ENCODE measurements at regions not wholly inside any gene's neighbourhood (a gene's known extent, or its start where the extent isn't known, plus 50 kb on each side); places are given as distances from the start of the nearest gene placed in this dataset.
"Not testable (repeated sequence)": the region's sequence is repeated elsewhere in the genome, so short reads cannot be mapped to it uniquely, and the experiment has no call there.

DNA sequence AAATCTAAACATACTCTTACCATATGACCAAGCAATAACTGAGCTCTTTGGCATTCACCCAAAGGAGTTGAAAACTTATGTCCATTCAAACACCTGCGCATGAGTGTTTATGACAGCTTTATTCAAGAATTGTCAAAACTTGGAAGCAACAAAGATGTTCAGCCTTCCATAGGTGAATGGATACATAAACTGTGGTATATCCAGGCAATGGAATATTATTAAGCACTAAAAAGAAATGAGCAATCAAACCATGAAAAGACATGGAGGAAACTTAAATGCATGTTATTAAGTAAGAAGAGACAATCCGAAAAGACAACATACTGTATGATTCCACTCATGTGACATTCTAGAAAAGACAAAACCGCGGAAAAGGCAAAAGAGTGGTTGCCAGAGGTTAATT lies 312.0 kb upstream of the TMC3 start:
- no peak for DNase-seq

DNA sequence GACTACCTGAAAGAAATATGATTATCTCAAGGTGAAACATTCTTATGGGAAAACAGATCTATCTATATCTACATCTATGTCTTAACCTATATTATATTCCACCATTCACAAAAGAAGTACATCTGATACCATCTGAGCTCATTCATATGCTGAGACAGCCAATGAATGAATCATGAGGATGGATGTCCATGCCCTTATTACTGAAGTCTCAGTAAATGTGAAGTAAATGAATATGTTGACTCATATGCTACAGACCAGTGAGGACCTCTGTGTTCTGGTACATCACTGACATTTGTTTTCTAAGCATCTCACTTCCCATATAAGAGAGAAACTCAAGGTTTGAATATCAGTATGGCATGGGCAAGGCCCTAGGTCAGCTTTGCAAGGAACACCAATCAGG lies 311.2 kb upstream of the TMC3 start:
- no peak for DNase-seq

DNA sequence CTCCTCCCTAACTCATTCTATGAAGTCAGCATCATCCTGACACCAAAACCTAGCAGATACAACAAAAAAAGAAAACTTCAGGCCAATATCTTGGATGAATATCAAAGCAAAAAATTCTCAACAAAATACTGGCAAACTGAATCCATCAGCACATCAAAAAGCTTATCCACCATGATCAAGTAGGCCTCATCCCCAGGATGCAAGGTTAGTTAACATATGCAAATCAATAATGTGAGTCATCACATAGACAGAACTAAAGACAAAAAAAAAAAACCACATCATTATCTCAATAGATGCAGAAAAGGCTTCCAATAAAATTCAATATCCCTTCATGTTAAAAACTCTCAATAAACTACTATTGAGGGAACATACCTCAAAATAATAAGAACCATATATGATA lies 306.8 kb upstream of the TMC3 start:
- no peak for DNase-seq

GRCh38 chr15:81666839-81667238 lies 292.8 kb upstream of the TMC3 start:
- DNase-seq: no peak

DNA sequence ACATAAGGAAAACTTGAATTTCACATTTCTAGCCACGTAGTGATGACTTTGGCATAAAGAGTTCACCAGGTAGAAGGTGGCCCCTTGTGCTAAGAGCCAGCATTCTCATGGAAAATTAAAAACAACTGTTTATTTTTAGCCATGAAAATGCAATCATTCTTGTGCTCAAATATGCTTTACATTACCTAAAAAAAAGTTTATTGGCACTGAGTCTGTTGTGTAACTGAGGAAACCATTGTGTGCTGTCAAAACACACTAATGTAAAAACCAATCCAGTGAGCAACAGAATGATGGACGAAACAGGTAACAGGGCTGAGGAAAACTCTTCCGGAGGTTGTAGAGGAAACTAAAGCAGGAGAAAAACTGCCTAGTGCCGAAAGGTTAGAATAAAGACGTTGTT lies 287.0 kb upstream of the TMC3 start:
- no peak for DNase-seq

GRCh38 chr15:81653259-81653658 lies 279.2 kb upstream of the TMC3 start:
- DNase-seq: no peak

GRCh38 chr15:81645470-81645869 lies 271.5 kb upstream of the TMC3 start:
- no peak for DNase-seq

GRCh38 chr15:81643771-81644170 lies 269.8 kb upstream of the TMC3 start:
- no peak for DNase-seq

DNA sequence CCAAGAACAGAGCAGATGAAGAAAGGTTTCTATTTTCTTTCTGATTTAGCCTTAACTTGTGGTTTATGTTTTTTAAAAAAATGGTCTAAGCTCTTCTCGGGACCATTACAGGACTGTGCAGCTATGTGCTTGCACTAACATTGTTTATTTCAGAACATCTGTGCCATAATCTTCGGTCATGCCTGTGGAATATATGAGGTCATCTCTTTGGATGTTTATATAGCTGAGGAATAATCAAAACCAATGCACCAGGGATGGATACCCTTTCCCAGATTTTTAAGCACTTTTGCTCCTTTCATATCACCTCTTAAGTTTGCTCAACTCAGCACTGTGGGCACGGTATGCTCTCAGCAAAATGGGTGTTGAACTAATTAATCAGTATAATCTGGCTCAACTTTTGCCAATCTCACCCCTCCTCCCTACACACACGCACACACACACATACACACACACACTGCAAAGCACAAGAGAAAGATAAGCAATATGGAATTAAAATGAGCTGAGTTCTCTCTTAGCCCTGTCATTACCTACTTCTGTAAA lies 268.5 kb upstream of the TMC3 start:
- peak; percentile 26 for DNase-seq

- not testable (repeated sequence) for DNase-seq
Measured at GRCh38 chr15:81636064-81636463, 262.1 kb upstream of the TMC3 start.

- no peak for DNase-seq
Measured at GRCh38 chr15:81633889-81634288, 259.9 kb upstream of the TMC3 start.

- no peak for DNase-seq
Measured at GRCh38 chr15:81625896-81626295, 251.9 kb upstream of the TMC3 start.

DNA sequence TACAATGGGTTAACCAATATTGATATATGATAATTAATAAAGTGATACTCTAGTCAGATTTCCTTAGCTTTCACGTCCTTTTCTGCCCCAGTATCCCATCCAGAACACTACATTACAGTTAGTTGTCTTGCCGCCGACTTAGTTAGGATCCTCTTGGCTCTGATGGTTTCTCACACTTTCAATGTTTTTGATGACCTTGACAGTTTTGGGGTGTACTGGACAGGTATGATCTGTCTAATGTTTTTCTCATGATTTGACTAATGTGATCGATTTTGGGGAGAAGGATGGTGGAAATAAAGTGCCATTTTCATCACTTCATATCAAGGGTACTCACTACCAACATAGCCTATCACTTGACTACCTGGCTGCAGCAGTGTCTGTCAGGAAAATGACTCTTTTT lies 245.0 kb upstream of the TMC3 start:
- DNase-seq: no peak

DNA sequence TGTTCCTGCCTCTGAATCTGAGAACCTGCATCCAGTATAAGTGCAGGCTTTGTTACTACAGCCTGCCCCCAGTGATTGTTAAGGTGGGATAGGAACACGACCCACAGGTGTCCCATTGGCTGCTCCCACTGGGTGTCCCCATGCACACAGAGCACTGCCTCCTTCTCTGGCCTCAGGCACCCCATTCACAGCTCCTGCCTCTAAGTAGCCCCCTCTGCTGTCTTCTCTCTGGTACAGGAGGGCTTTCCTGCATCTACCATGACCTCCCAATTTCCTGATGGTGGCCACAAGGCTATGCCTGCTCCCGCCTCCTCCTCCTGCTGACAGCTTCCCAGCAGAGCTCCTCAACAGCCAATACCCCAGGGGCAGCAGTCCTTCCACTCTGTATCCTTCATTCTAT lies 238.6 kb upstream of the TMC3 start:
- no peak for DNase-seq

DNA sequence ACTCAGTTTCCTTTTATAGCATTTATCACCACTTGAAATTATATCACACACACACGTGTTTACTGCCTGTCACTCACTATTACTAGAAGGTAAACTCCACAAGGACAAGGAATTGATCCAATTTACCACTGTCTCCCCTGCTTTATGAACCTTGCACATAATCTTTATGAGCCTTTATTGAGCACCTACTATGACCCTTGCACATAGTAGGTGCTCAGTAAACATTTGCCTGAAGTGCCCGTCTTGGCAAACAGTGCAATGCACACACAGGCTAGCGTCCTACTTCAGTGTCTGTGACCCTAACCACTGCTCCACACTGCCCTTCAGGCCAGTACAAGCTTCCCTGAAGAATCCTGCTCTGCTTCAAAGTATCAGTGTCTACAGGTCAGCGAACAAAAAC lies 237.7 kb upstream of the TMC3 start:
- no peak for DNase-seq

- DNase-seq: no peak
Measured at GRCh38 chr15:81608309-81608829, 234.4 kb upstream of the TMC3 start.

DNA sequence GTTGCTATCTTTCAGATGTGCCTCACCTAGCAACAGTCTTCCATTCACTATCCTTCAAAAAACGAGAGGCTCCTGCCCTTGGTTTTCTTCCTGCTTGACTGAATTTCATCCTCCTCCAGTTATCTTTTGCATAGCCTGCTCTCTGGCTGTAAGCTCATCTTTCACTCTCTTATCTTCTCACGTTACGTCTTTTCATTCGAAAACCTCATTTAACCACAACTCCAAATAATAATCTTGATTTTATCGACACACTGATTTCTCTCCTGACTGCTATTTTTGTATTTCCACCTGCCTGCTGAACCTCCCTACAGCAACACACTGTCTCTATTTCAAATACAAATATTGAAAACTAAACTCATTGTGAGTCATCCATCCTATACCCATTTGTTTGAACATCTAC lies 230.7 kb upstream of the TMC3 start:
- no peak for DNase-seq

- DNase-seq: no peak
Measured at GRCh38 chr15:81596159-81596865, 222.3 kb upstream of the TMC3 start.

DNA sequence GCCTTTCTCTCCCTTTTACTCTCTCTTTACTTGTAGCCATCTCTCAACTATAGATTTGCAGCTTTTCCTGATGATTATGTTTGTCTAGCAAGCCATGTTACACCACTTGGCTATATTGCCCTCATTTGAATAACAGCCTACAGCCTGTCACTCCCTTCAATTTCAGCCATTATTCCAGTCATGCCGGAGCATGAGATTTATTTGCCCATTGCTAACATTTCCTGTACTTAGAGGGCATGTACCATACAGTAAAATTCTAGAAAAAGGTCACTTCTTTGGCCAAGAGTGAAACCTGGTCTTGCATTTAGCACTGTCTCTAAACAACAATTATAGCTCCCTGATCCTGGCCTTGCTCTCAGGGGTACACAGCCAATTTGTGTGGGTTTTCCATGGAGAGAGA lies 221.7 kb upstream of the TMC3 start:
- no peak for DNase-seq

DNA sequence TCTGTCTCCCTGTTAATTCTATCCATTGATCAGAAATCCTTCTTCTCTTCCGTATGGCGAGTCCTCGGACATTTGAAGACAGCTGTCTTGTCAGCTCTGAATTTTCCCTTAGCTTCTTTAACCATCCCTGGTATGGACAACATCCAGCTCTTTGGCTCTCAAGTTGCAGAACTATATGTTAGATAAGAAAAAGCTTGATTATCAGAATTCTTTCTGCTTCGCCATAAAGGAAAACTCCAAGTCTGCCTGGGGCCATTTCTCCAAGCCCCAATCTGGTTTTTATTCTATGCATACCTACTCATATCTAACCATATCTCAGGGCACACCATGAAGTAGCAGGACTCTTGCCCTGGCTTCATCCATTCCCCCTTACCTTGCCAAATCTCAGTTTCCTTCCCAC lies 215.7 kb upstream of the TMC3 start:
- DNase-seq: no peak

- DNase-seq: peak; percentile 3
Measured at GRCh38 chr15:81575436-81576123, 201.6 kb upstream of the TMC3 start.

DNA sequence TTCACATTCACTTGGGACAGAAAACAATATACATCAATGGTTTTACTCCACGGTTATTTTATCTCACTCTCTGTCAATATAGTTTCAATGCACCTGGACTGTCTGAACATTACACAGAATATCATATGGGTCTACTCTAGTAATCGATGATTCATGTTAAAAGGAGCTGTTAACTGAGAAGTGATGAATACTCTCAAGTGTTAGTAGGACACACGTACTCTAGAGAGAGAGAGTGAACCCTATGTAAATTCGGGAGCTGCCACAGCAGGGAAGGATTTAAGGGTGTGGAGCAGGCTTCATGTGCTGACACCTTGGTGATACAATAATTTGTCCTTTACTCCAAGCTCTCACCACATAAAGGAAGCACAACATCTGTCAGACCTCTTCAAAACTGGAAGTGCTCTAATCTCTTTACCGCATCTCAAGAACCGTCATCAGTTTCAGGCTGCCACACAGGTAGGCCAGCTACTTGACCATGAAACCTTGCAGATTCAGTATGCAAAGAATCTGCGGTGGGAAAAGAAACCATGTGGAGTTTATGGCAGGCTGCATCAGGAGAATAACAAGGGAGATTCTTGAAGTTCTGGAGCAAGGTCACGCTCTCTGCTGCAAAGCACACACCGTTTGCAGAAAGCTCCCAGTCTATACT lies 199.2 kb upstream of the TMC3 start:
- DNase-seq: no peak

DNA sequence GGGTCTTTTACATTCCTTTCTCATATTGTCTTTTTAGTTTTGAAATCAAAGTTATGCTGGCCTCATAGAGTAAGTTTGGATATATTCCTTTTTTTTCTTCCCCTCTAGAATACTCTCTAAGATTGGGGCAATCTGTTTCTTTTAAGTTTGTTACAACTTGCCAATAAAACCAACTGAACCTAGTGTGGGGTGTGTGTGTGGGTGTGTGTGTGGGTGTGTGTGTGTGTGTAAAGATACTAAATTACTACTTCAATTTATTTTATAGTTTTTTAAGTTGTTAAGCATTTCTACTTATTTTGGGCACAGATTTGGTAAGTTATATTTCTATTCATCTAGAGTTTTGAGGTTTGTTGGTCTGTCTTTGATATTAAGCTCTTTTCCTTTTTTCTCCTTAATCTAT lies 198.2 kb upstream of the TMC3 start:
- DNase-seq: no peak

All from DMS 273 treated with DMSO at 0.1 percent for 48 hours (cell line).